H4 (cell line): ENCODE measurements at regions not wholly inside any gene's neighbourhood (a gene's known extent, or its start where the extent isn't known, plus 50 kb on each side); places are given as distances from the start of the nearest gene placed in this dataset.
"Not testable (repeated sequence)": the region's sequence is repeated elsewhere in the genome, so short reads cannot be mapped to it uniquely, and the experiment has no call there.

Source experiments
- DNase-seq: peaks from one replicate; pipeline ENCODE4 v3.0.0-alpha.2; 2015; ENCODE audit warnings: low spot score

DNA sequence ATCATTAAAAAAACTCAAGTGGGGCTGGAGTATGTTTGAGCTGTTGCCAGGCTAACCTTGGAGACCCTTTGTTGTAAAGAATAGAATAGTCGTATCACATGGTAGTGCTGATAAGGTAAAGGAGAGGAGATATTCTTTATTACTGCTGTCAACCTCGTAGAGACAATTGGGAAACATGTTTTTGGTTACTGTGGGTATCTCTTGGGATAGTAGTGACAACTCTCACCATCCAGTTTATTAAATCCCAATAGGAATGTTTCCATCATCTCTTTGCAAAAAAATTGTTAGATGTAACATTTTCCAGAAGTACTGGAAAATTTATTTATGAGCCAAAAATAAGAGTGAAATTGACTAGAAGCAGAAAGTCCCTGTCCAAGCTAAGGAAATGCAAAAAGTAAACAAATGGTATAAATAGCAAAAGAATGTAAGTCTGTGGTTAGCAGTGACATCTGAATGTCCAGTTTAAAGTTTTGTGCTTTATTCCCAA is 829.3 kb upstream of the CITED2 start:
- peak; percentile 4 for DNase-seq

- no peak for DNase-seq
These were observed 828.6 kb upstream of the CITED2 start for GRCh38 chr6:140202964-140203515.

DNA sequence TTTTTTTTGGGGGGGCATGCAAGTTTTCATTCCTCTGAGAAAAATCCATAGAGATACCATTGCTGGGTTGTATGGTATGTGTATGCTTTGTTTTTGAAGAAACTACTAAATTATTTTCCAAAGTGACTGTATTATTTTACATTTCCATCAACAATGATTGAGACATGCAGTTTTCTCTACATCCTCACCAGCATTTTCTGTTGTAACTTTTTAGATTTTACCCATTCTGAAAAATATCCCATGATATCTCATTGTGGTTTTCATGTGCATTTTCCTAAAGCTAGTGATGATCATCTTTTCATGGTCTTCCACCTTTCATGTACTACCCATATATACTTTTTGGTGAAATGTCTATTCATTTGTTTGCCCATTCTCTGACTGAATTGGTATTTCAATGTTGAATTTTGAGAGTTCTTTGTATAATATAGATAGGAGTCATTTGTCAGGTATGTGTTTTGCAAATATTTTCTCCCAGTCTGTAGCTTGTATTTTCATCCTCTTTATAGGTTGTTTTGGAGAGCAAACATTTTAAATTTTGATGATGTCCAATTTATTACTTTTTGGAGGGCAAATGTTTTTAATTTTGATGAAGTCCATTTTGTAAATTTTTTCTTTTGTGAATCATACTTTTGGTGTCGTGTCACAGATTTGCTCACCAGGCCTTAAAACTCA is 827.5 kb upstream of the CITED2 start:
- no peak for DNase-seq

- DNase-seq, result no peak
These were observed 818.8 kb upstream of the CITED2 start for GRCh38 chr6:140193269-140193668.

GRCh38 chr6:140192018-140192417 is 817.6 kb upstream of the CITED2 start:
- DNase-seq, result no peak

GRCh38 chr6:140189263-140189662 is 814.8 kb upstream of the CITED2 start:
- DNase-seq, result not testable (repeated sequence)

DNA sequence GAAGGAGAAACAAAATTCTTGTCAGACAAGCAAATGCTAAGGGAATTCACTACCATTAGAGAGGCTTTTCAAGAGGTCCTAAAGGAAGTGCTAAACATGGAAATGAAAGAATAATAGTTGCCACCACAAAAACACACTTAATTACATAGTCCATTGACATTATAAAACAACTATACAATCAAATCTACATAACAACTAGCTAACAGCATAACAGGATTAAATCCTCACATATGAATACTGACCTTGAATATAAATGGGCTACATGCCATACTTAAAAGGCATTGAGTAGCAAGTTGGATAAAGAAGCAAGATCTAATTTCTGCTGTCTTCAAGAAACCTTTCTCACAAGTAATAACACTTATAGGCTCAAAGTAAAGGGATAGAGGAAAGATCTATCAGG is 811.5 kb upstream of the CITED2 start:
- DNase-seq, result no peak

GRCh38 chr6:140183881-140184280 is 809.4 kb upstream of the CITED2 start:
- no peak for DNase-seq

- DNase-seq, result no peak
These were observed 808.4 kb upstream of the CITED2 start for GRCh38 chr6:140182821-140183220.

- DNase-seq, result no peak
These were observed 807.4 kb upstream of the CITED2 start for GRCh38 chr6:140181876-140182275.

DNA sequence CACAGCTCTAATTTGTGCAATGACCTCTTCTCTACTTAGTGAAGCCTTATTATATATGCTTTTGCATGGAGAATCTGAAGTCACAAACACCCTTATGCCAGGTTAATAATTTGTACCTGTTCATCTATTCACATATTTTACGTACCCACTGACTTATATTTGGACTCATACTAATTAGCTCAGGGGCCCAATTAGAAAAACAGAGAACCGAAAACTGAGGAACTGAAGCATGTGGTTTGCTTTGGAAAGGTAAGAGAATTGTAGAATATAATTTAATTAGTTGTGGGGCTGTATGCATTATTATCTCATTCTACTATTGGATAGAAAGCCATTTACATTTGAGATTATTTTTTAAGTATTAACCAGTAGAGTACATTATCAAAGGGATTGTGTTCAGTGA is 805.9 kb upstream of the CITED2 start:
- no peak for DNase-seq

DNA sequence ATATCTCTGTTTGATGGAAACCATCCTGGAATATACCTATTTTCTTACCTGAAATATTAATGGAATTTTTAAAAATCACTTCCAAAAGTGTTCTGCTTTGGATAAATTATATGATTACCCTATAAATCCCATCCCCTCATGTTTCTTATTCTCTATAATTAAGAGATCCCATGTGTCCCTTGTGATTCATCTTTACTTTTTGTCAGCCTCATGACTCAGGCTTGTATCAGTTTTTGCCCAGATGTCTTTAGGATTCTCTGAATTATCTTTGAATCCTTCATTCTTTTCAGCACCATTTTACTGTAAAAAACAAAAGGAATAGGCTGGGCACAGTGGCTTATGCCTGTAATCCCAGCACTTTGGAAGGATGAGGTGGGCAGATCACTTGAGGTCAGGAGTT is 804.5 kb upstream of the CITED2 start:
- DNase-seq, result no peak

DNA sequence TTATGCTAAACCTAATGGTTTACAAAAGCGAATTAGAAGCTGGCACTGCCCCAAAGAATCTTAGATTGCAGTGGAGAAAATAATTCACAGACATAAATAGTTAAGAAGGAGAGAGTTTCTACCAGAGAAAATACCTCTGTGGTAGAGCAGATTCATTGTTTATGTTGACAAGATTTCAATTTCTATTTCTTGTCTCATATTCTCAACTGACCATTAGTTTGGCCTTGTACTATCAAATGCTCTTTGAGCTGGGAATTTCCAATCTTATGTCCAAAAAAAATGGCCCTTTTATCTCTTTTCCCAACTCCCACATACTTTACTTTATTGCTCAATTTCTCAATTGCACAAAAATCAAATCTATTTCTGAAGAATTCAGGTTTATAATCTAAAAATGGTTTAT is 804.1 kb upstream of the CITED2 start:
- no peak for DNase-seq

DNA sequence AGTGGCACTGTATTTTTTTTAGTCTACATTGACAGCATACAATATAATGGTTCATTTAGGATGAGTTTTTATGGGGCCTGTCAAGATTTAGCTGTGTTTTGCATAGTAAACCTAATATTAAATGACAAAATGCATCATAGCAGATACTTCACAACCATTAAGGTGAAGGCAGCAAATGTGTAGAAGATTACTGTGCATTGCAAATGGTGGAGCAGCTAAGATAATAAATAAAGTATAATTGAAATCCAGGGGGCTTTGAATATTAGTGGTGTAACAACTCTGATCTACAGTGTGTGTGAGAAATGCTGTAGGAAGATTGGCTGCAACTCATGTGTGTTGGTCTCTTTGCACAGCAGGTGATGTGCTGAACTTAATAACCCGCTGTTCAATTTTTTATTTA is 801.9 kb upstream of the CITED2 start:
- no peak for DNase-seq

DNA sequence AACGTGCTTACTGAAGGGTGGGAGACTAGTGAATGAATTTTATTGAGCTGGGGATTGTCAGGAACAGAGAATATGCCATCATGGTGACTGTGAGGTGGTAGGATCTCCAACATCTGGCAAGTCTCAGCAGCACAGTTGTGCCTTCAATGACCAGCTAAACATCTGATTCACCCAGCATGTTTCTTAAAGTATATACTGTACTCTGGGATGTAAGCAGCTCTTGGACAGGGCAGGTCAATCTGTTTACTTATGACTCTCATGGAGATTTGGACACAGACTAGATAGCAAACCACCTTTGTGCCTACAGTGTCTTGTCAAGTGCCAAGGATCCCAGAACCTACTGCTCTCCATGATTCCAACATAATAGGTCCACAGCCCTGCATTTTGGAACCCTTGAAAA is 801.0 kb upstream of the CITED2 start:
- no peak for DNase-seq

- DNase-seq, result peak; percentile 88
These were observed 800.1 kb upstream of the CITED2 start for GRCh38 chr6:140174524-140174923.

DNA sequence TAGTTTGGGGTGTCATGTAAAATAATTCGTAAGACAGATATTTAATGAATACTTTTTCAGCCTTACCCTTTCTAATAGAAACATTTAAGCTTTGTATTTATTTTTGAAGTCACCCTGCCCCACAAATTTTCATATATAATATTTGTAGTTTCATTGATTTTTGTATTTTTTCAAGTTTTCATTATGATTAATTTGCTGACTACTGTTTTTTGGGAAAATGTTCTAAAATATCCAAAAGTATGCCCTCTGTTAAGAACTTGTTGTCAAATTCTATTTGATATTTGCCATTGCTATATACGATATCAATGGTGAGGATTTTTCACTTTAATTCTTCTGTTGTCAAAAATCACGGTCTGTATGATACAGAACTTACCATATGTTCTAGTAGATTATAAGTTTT is 793.9 kb upstream of the CITED2 start:
- DNase-seq, result no peak

DNA sequence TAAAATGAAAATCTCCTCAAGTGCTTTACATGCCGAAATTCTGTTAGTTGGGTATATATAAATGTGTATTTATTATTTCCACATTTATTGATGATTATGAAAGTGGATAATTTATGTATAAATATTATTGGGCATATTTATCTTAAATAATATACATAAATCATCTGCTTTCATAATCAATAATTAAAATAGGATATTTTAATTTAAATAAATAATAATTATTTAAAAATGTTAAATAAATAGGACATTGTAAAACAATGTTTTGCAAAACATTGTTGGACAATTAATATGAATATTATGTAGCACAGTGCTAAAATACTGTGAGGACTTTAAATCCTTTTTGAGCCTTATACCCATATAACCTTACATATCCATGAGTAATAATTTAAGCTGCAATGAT is 786.5 kb upstream of the CITED2 start:
- DNase-seq, result no peak

DNA sequence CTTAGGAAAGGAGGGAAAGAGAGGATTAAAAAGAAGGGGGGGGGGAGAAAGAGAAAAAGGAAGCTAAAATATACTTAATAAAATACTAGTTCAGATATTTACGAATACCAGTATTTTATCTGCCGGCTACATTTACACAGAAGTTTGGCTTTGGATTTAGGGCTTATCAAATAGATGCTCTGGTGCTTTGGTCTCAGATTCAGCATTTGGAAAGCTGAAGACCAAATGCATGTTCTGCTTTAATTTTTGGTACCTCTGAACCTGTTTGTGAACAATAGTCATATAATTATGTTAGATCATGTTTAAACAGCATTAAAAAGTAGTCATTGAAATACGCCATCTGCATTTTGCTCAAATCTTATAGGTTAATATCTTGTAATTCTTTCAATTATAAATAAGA is 786.0 kb upstream of the CITED2 start:
- no peak for DNase-seq

- no peak for DNase-seq
These were observed 781.7 kb upstream of the CITED2 start for GRCh38 chr6:140156131-140156530.

GRCh38 chr6:140155451-140156126 is 781.1 kb upstream of the CITED2 start:
- no peak for DNase-seq

DNA sequence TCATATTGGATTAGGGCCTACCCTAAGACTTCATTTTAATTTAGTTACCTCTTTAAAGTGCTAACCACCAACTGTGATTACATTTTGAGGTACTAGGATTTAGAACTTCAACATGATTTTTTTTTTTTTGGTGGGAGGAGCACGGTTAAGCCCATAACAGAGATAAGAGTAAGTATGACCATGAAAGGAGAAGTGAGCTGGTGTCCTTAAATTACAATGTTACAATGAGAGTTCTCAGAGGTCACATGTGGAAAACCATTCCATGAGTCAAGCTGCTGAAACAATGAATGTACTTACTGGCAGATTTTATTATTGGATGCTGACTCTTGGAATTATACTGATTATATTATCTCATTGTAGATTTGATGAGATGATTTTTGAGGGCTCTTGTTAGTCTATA is 779.3 kb upstream of the CITED2 start:
- peak; percentile 4 for DNase-seq
